HEK293T (cell line): ENCODE measurements at regions not wholly inside any gene's neighbourhood (a gene's known extent, or its start where the extent isn't known, plus 50 kb on each side); places are given as distances from the start of the nearest gene placed in this dataset.

Experiments used
- ARNT ChIP-seq: fragments of 450-650 bp; IDR thresholded peaks from 2 replicates; pipeline ENCODE4 v1.6.1; 2017; ENCODE audit warnings: mild to moderate bottlenecking
- BHLHE40 ChIP-seq: fragments of 450-650 bp; IDR thresholded peaks from 2 replicates; pipeline ENCODE4 v1.6.1; 2016; ENCODE audit warnings: mild to moderate bottlenecking, moderate library complexity, borderline replicate concordance
- CTBP1 ChIP-seq: fragments of 450-650 bp; IDR thresholded peaks from 2 replicates; pipeline ENCODE4 v1.6.1; 2016; ENCODE audit warnings: borderline replicate concordance
- ELF4 ChIP-seq: fragments of 450-650 bp; IDR thresholded peaks from 2 replicates; pipeline ENCODE4 v1.6.1; 2017; ENCODE audit warnings: antibody characterized with exemption
- FOXA1 ChIP-seq: fragments of 450-650 bp; IDR thresholded peaks from 2 replicates; pipeline ENCODE4 v1.6.1; 2016; ENCODE audit warnings: mild to moderate bottlenecking
- FOXK2 ChIP-seq: fragments of 450-650 bp; IDR thresholded peaks from 2 replicates; pipeline ENCODE4 v1.6.1; 2016; ENCODE audit warnings: mild to moderate bottlenecking
- FOXM1 ChIP-seq: fragments of 450-650 bp; IDR thresholded peaks from 2 replicates; pipeline ENCODE4 v1.6.1; 2017; ENCODE audit warnings: mild to moderate bottlenecking, borderline replicate concordance
- HDGF ChIP-seq: fragments of 450-650 bp; IDR thresholded peaks from 2 replicates; pipeline ENCODE4 v1.6.1; 2017; ENCODE audit warnings: antibody characterized with exemption, borderline replicate concordance
- NFRKB ChIP-seq: fragments of 450-650 bp; IDR thresholded peaks from 2 replicates; pipeline ENCODE4 v1.6.1; 2016; ENCODE audit warnings: mild to moderate bottlenecking, moderate library complexity
- SP1 ChIP-seq: fragments of 450-650 bp; IDR thresholded peaks from 2 replicates; pipeline ENCODE4 v1.6.1; 2017
- SUZ12 ChIP-seq: fragments of 450-650 bp; IDR thresholded peaks from 2 replicates; pipeline ENCODE4 v1.6.1; 2016; ENCODE audit warnings: mild to moderate bottlenecking
- TARDBP ChIP-seq: fragments of 450-650 bp; IDR thresholded peaks from 2 replicates; pipeline ENCODE4 v1.6.1; 2016
- ZNF384 ChIP-seq: fragments of 450-650 bp; IDR thresholded peaks from 2 replicates; pipeline ENCODE4 v1.6.1; 2016
- TF ChIP-seq, protein P1 (sequence below): fragments of 450-650 bp; IDR thresholded peaks from 2 replicates; pipeline ENCODE4 v1.6.1; 2016

DNA sequence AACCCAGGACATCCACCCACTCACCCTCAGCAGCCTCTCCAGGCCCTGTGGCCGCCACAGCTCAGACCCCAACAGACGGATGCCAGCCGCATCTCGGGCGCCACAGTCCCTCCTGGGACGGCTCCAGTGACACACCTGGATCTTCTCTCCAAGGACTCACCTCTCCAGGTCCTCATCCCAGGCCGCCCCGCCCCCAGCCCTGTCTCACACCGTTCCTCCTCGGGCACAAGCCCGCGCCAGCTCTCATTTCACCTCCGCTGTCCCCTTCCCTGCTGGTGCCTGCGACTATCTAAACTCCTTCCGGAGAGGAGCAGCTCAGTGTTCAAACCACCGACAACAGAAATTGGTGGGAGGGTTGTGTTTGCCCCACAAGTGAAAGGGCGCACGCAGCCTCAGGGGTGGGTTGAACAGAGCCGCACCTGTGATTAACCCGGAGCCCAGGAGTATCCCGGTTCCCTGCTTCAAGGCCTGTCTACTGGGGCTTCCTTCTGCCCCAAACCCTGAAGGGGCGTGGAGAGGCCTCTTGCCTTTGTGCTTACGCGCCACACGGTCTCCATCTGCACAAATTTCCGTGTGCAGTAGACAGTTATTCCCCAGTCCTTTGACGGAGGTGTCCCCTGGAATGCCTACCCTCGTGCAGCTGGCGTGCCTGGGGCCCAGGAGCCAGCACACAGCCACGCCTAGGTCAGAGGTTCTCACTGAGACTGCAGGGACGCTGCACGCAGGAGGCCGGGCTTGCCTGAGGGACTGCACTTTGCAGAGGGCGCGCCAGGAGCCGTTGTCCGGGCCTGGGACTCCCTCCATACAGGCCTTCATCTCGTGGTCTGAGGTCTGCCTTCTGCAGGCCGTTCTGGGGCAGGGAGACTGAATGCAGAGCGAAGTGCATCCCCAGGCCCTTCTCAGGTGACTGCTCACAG lies 232.7 kb downstream of the DLL1 start:
- TF ChIP-seq SP1 = no peak
- TF ChIP-seq BHLHE40 = no peak
- TF ChIP-seq TARDBP = no peak
- TF ChIP-seq ELF4 = no peak
- TF ChIP-seq ARNT = no peak
- TF ChIP-seq CTBP1 = no peak
- TF ChIP-seq ZNF384 = no peak
- no peak for TF ChIP-seq FOXM1
- TF ChIP-seq, protein P1, sequence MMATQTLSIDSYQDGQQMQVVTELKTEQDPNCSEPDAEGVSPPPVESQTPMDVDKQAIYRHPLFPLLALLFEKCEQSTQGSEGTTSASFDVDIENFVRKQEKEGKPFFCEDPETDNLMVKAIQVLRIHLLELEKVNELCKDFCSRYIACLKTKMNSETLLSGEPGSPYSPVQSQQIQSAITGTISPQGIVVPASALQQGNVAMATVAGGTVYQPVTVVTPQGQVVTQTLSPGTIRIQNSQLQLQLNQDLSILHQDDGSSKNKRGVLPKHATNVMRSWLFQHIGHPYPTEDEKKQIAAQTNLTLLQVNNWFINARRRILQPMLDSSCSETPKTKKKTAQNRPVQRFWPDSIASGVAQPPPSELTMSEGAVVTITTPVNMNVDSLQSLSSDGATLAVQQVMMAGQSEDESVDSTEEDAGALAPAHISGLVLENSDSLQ = no peak
- no peak for TF ChIP-seq SUZ12
- no peak for TF ChIP-seq HDGF
- no peak for TF ChIP-seq FOXA1
- no peak for TF ChIP-seq FOXK2
- no peak for TF ChIP-seq NFRKB
